ENCODE measurements at regions not wholly inside any gene's neighbourhood (a gene's known extent, or its start where the extent isn't known, plus 50 kb on each side); places are given as distances from the start of the nearest gene placed in this dataset.

DNA sequence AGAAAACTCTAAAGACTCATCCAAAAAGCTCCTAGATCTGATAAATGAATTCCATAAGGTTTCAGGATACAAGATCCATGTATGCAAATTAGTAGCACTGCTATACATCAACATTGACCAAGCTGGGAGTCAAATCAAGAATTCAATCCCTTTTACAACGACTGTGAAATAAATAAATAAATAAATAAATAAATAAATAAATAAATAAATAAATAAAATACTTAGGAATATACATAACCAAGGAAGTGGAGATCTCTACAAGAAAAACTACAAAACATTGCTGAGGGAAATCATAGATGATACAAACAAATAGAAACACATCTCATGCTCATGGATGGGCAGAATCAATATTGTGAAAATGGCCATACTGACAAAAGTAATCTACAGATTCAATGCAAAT lies 132.0 kb upstream of the NRSN1 start:
- DNase-seq = no peak

DNA sequence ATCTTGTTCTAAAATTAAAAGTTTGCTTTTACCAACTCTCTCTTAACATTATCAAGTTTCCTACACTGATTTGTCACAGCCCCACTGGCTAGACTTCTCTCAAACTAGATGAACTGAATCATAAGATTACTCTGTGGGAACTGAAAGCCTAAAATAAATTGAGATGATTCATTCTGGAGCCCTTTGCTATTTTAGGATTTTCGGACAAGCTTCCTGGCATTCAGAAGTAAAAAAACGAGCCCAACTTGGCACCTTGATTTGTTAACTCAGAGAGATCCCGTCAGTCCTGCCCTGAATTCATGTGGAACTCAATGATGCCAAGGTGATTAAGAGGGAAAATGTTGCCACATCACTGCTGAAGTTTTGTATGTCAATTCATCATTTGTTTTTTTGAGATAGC lies 122.0 kb upstream of the NRSN1 start:
- no peak for DNase-seq

DNA sequence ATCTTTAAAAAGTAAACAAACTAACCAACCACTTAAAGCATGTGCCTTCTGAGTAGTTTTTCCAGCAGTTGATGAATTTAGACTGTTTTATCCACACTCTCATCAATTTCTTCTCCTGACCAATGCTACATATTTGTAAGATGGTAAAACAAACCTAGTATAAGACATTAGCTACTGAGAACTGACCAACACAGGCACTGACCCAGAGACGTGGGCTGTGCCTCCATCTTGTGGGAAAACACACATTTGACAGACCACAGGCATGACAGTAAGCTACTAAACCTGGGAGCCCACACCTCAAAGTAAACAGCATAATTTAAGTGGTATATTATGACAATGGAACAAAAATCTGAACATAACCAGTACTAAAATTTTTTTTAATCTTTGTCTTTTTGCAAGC lies 121.4 kb upstream of the NRSN1 start:
- DNase-seq = no peak

DNA sequence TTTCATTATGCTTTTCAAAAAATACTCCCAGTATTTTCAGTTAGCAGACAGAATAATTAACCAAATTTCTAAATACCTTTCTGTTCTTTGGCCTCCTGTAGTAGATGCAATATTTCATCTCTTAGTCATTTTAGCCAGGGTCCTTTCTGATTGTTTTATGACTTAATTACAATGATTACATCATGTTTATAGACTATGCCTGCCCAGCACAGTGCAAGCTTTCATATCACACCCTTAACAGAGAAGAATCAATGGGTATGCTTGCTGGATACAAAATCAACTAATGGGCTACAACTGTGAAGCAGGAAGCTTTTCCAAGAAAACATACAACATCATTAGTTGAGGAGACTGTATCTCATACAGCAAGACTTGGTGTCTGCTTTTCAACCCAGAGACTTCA lies 119.8 kb upstream of the NRSN1 start:
- DNase-seq = no peak

DNA sequence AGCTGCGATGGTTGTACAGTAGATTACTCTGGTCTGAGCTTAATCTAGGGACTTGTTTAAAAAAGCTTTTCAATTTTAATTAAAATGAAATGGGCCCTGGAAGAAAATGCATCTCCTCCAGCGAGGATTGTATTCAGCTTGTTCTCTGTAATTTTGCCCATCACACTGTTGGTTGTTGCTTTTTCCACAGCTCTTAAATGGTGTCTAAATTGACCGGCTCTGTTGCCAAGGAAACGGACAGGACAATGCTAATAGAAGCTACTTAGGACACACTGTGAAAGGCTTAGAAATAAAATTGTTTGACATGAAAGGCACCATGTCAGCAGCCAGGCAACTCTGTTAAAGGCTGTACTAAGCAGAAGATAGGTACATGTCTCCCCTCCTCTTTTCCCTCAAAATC lies 116.7 kb upstream of the NRSN1 start:
- no peak for DNase-seq

DNA sequence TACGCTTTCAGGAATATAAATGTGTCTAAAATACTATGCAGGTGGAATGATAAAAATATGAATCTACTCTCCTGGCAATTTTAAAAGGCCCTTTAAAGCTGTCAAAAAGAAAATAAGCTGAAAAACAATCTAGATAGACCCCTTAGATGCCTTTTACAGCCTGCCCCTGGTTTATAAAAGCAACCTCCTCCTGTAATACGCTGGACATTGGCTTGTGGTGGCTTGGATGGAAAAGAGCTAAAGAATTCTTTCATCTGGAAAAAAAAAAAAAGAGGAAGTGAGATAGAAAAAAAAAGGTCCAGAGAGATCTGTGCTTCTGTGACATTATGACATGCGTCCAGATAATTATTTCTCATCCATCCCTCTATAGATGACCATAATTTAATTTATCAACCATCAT lies 115.9 kb upstream of the NRSN1 start:
- DNase-seq = no peak

DNA sequence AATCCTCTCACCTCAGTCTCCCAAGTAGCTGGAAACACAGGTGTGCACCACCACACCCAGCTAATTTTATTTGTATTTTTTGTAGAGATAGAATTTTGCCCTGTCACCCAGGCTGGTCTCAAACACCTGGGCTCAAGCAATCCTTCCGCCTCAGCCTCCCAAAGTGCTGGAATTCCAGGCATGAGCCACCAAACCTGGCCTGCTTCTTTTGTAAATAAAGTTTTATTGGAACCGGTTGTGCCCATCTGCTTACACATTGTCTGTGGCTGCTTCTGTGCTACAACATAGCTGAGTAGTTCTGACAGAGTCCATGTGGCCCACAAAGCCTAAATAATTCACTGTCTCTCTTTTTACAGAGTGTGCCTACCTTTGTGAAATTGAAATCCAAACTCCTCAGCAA lies 109.7 kb upstream of the NRSN1 start:
- no peak for DNase-seq

DNA sequence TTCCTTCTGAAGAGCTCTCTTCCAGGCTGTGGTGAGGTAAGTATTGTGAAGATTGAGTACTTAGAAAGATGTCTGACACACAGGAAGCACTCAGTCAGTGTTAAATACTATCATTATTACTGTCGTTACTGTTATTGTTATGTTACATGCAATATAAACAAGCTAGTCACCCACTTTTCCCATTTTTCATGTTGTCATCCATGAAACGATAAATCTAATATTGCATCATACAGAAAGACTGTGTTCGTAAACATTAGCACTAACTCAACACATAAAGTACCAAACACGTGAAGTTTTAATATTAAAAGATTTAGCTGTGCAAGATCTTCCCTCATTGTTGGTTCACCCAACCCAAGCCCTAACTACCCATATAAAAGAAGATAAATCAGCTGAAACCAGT lies 109.2 kb upstream of the NRSN1 start:
- no peak for DNase-seq

DNA sequence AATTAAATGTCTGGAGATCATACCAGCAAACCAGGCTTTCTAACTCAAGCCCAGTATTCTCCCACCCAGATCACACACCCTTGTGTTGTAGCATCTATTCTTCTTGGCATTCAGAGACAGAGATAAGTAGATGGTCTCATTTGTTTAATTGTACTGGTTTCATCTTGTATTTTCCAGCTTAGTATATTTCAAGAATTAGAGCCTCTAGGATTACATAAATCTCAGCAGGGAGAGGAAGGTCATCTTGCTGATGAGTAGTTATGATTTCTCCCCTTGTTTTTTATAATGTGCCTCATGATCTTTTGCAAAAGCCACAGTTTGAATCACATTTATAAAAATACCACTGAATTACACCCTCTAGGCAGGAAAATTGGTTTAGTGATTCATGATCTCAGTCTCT lies 106.6 kb upstream of the NRSN1 start:
- no peak for DNase-seq

DNA sequence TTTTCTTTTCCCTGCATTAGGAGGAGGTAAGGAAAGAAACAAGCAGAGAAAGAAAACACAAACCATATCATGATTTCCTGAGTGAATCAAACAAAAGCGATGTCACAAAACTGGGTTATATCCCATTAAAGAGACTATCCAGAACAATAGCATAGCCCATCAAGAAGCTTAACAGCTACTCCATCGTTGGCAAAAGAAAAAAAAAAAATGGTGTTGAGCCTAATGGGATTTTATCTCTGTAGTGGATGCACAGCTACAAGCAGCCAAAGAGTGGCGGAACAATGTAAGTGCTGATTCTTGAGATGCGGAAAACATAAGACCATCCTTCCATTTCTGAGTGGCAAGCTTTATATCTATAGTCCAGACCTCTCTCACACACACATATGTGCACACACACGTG lies 106.2 kb upstream of the NRSN1 start:
- no peak for DNase-seq

DNA sequence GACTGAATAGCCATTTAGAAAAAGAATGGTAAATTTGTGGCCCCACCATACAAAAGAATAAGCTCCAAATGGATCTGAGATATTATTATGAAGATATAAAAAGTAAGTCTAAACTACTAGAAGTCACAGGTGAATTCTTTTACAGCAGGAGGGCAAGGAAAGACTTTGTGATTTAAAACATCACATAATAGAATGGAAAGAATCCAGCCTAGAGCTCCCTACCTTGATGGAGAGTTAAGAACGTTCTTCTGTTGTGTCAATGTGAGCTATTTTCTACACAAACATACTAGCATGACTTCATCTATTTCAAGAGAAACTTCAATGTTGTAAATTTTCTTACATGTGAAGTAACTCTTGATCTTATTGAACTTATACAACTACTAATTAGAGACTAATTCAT lies 100.0 kb upstream of the NRSN1 start:
- no peak for DNase-seq

DNA sequence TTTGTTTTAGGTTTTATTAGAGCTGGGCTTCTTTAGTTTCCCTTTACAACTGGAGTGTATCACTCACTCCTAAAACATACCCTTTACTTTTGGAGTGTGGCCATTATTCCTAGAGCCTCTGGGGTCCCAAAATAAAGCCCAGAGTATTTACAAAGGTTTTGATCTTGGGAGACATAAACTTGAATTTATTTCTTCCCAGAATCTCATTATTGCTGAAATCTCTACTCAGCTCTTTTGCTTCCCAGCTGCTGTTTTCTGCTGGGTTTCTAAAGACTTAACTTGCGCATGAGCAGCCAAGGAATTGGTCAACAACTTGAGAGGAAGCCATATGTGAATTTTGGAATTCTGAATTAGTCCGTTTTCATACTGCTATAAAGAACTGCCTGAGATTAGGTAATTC lies 94.5 kb upstream of the NRSN1 start:
- no peak for DNase-seq

DNA sequence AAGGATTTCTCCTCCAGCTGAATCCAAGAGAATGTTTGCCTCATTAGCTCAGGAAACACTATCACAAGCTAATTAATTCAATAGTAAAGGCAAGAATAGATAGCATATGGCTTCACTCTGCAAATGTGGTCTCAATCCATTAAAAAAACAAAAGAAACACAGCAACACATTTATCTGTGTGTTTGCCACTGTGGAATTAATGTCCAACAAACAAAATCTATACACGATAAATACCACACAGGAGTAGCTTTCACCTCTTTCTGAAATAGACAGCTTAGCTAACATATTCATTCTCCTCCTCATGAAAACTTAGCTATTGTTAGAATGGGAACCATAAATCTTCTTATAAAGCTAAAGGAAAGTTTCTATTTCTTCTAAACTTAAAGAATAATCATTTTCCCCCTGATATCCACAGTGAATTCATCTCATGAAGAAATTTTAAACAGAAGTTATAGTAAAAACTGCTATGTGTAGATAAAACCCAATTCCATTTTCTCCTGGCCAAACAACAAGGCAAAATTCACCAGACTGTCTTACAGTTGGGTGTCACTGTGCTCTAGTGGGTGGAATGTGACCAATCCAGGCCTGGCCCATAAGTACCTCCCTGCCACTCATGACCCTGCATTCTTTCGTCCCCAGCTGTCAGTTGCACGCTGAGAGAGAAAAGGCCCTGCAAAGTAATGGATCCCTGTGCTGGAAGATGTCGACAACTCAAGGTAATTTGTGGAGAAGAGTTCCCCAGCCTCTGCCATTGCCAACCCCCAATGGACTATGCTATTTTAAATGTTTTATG lies 92.9 kb upstream of the NRSN1 start:
- DNase-seq = no peak

DNA sequence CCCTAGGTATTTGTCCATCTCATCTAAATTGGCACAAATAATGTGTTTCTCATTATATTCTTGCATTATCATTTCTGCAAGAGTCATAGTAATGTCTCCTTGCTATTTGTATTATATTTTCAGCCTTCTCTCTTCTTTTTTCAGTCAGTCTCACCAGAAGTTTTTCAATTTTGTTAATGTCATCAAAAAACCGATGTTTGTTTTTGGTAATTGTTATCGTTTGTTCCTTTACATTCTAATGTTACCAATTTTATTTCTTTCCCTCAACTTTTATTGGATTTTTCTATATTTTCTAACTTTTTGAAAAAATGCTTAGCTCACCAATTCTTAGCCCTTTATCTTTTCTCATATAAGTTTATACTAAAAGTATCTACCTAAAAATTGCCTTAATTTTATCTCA lies 82.2 kb upstream of the NRSN1 start:
- DNase-seq = no peak

DNA sequence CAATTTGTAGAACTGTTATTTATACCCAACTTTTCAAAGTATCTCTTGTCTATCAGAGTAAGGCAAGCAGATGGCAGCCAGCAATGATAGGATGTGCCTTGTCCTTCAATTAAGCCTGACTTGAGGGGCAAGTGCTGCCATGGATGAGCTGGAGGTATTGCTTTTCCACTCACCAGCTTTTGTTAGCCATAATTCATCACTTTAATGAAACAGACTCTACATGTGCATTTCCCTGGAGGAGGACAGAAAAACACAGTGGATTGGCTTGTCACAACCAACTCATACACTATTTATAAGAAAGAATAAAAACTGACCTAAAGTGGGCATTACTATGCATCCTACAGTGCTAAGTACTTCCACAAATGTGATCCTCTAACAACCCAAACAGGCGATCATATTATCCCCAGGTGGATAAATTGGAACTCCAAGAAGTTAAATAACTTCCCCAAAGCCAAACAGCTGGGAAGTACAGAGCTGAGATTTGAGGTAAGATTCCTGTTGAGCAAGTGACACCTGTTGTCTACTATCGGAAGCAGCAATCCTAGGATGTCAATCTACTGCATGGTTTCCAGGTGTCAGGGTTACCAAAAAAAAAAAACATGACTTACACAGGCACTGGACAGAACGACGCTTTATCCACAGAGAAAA lies 73.9 kb upstream of the NRSN1 start:
- DNase-seq = no peak

DNA sequence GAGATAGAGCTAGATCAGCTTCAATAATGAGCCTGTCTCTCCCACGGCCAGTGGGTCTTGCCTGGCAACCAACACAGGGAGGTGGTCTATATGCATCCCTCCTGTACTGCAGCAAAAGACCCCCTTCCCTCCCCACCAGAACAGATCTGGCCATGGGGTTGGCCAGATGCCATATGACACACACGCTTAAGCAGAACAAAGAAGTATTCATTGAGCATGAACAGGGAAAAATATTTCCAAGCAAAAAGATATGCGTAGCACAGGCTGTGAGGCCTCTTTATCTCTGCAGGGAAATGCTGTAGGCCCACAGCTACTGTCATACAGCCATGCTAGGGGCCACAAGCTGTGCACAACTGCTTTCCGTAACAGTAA lies 73.4 kb upstream of the NRSN1 start:
- DNase-seq = no peak

DNA sequence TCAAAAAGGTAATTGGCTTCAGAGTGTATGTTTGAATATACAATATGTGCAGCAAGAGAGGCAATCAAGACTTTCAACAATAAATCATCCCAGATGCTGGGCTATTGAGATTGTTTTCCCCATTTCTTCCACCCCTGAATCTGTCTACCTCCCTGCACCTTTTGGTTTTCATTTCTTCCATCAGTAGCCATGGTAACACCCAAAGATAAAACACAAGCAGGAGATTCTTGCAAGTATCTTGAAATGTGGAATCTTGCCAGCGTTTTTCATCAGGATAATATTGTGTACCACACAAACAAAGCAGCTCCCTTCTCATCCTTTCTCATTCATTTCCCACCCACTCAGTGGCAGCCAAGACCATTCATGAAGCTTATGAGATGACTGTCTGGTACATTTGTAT lies 73.0 kb upstream of the NRSN1 start:
- DNase-seq = no peak

DNA sequence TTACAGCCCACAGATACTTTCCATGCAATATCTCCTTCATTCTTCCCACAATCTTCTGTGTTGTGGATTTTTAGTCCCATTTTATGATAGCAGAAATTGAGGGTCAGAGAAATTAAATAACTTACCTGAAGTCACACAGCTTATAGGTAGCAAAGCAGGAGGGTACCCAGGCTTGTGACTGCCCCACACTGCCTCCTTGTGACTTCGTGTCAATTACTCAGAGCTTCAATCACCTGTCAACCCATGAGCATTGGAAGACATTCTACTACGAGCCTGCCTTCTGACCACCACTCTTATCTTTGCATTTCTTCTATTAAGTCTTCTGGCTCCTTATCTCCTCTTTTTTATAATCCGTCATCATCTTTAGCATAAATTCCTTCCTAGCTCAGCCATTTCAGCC lies 71.6 kb upstream of the NRSN1 start:
- no peak for DNase-seq

DNA sequence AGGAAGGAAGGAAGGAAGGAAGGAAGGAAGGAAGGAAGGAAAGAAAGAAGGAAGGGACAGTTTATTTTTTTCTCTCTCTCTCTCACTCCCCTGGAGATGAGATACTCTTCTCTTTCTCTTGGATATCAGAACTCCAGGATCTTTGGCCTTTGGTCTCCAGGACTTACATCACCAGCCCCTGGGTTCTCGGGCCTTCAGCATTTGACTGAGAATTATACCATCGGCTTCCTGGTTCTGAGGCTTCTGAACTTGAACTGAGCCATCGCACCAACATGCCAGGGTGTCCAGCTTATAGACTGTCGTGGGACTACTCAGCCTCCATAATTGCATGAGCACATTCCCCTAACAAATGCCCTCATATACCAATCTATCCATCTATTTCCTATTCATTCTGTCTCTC lies 69.4 kb upstream of the NRSN1 start:
- DNase-seq = no peak

DNA sequence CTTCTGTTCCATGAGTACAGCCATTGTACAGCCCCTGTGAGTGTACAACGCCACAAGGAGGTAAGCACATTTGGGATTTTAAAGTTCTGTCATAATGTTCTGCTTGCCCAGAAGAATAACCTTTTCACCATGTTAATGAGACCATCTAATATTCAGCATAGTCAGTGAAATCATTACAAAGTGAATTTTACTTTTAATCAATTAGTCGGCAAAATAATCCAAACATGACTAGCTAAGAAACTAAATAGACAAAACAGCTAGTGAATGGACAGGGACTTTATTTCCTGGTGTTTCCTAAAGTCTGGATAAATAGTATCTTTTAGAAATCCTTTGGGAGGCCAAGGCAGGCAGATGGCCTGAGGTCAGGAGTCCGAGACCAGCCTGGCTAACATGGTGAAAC lies 69.0 kb upstream of the NRSN1 start:
- DNase-seq = no peak

DNA sequence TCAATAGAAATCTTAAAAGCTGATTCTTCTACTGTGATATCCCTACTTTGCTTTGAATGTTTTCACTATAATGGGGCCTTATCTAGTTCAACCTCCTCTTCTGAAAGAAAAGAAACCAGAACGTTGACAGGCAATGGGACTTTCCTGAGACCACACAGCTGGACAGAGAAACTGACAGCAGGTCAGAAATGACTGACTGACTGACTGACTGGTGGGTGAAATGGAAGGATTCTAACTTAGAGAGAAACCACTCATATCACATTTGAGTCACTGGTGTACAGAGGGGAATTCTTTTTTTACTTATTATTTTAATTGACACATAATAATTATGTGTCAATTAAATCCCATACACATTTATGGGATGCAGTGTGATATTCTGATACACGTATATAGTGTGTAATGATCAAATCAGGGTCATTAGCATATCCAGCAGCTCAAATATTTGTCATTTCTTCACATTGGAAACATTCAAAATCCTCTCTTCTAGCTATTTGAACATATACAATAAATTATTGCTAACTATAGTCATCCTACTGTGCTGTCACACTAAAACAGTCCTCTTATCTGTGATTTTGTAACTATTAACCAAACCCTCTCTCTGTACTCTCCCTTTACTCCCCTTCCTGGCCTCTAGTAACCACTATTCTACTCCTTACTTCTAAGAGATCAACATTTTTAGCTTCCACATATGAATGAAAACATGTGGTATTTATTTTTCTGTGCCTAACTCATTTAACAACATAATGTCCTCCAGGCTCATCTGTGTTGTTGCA lies 64.8 kb upstream of the NRSN1 start:
- DNase-seq = no peak

DNA sequence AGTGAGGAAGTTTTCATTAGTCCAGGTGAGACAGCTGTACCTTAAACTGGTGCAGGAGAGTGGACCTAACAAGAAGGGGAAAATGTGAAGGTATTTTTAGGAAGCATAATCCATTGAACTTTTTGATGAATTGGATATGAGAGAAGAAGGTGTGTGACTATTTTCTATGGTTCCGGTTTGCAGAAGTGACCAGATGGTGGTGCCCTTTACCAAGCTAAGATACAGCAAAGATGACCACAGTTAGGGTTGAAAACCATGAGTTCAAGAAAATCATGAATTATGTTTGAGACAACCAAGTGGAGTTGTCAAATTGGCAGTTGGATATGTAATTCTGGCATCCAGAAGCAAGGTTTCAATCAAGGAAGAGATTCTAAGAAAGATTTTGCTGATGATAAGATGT lies 61.9 kb upstream of the NRSN1 start:
- DNase-seq = no peak

DNA sequence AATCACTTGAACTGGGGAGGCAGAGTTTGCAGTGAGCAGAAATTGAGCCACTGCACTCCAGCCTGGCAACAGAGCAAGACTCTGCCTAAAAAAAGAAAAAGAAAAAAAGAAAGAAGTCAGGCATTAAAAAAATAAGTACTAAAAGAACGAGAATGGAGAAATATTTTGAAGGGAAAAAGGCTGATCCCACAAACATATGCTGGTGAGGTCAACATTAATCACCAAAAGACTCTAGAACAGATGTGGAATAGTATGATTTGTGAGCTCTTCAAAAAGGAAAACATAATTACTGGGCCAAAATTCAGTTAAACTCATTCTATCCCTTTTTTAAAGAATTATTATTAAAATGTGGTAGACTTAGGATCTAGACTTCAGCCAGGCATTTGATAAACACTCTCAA lies 61.2 kb upstream of the NRSN1 start:
- DNase-seq = no peak

DNA sequence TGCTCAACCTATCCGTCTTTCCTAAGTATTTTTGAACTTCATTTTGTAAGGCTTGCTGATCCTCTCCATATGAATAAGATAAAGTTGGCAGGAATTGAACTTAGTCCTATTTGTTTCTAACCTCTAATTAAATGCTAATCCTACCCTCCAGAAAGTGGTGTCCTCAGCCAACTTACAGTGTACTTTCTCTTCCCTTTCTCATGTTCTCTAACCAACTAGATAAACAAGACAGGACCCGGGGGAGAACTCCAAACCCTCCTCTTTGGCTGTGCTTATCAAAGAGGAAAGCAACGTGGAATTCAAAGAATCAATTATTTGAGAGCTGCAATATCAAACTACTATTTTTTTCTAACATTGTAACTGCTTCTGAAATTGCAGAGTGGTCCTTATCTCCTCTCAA lies 56.5 kb upstream of the NRSN1 start:
- DNase-seq = no peak

Measured in activated CD4-positive, alpha-beta T cell treated with anti-CD3 and anti-CD28 coated beads, Interleukin-2, amount 50 U/mL, for 1 hour (primary cell).